Prostate gland (tissue), 2 donors: ENCODE measurements at regions not wholly inside any gene's neighbourhood (a gene's known extent, or its start where the extent isn't known, plus 50 kb on each side); places are given as distances from the start of the nearest gene placed in this dataset.

Experiments
- DNase-seq: peaks from one replicate; pipeline ENCODE4 v3.0.0-alpha.2; 2019; ENCODE audit warnings: low spot score
- H3K27ac ChIP-seq, 2 donors: fragments of 200-600 bp; sonication (generic); 2 replicates each; pipeline ENCODE4 v1.5.1; 2017 to 2019
- H3K27me3 ChIP-seq: fragments of 200-600 bp; sonication (generic); replicated peaks from 2 replicates; pipeline ENCODE4 v1.5.1; 2019; ENCODE audit not compliant: insufficient read depth
- H3K36me3 ChIP-seq, 2 donors: fragments of 200-600 bp; sonication (generic); 1 replicate in 1 of 2; 2 replicates in 1 of 2; pipeline versions ENCODE4 v1.5.1 to v1.8.1; 2017 to 2019
- H3K4me1 ChIP-seq: fragments of 200-600 bp; sonication (generic); replicated peaks from 2 replicates; pipeline ENCODE4 v1.5.1; 2019
- H3K4me3 ChIP-seq, 2 donors: fragments of 200-600 bp; sonication (generic); 2 replicates each; pipeline ENCODE4 v1.5.1; 2017 to 2019
- H3K9me3 ChIP-seq: fragments of 200-600 bp; sonication (generic); 2 replicates; pipeline ENCODE4 v1.5.1; 2017
- CTCF ChIP-seq, 4 experiments: fragments of 200-600 bp in 2 of 4; fragments of 450-650 bp in 2 of 4; sonication (generic) in 2 of 4; IDR thresholded peaks; 1 replicate in 3 of 4; 2 replicates in 1 of 4; pipeline ENCODE4 v1.5.1; 2016 to 2019; ENCODE audit warnings: antibody characterized with exemption in 4 of 4, mild to moderate bottlenecking in 2 of 4, moderate library complexity in 2 of 4
- POLR2A ChIP-seq: fragments of 450-650 bp; IDR thresholded peaks from one replicate; pipeline ENCODE4 v1.6.1; 2016; ENCODE audit warnings: antibody characterized with exemption, mild to moderate bottlenecking
- POLR2AphosphoS5 ChIP-seq: sonication (generic); formaldehyde crosslinking; IDR thresholded peaks from one replicate; pipeline ENCODE4 v1.6.1; 2017; ENCODE audit warnings: antibody characterized with exemption
- WGBS: methylation state at CpG from one replicate; pipeline ENCODE4 v1.1.5; 2018; 5-methylcytosine and 5-hydroxymethylcytosine counted together
- intact Hi-C: fragments of 100-400 bp; cut with DNase I; formaldehyde crosslinking; loops from one replicate; pipeline ENCODE4 v1.14.2; 2022

- TF ChIP-seq CTCF (IDR thresholded peaks at IDR 0.05) (no peak), POLR2A (no peak), POLR2AphosphoS5 (no peak)
- no peaks in the 10 kb centered on the region for H3K9me3 ChIP-seq
- no peaks in the 10 kb centered on the region for H3K4me1 ChIP-seq
- no peak overlapping the region for H3K27ac ChIP-seq
- no peak overlapping the region for H3K4me3 ChIP-seq
- intact Hi-C loops = no loop called here
- 61% methylated on average over 5 of the region's 5 CpGs for WGBS
- H3K36me3 ChIP-seq = no peaks in the 10 kb centered on the region
- DNase-seq = no peak
- H3K27me3 ChIP-seq = no peaks in the 10 kb centered on the region
Observed at GRCh38 chr15:62412686-62413085, 247.6 kb upstream of the C2CD4B start.

- no peaks in the 10 kb centered on the region for H3K4me1 ChIP-seq
- H3K9me3 ChIP-seq = no peaks in the 10 kb centered on the region
- no peak overlapping the region for H3K4me3 ChIP-seq
- intact Hi-C loops = no loop called here
- H3K27ac ChIP-seq = no peak overlapping the region
- 63% methylated on average over 5 of the region's 5 CpGs for WGBS
- no peak for TF ChIP-seq POLR2A
- H3K36me3 ChIP-seq = no peaks in the 10 kb centered on the region
- H3K27me3 ChIP-seq = no peaks in the 10 kb centered on the region
- DNase-seq = no peak
Observed at GRCh38 chr15:62413153-62413552, 248.1 kb upstream of the C2CD4B start.

- DNase-seq = no peak
- Histone ChIP-seq H3K36me3 (no peaks in the 10 kb centered on the region), H3K27ac (no peak overlapping the region), H3K4me3 (no peak overlapping the region), H3K9me3 (no peaks in the 10 kb centered on the region), H3K27me3 (no peaks in the 10 kb centered on the region), H3K4me1 (no peaks in the 10 kb centered on the region)
- TF ChIP-seq CTCF (IDR thresholded peaks at IDR 0.05) (no peak), POLR2A (no peak)
- intact Hi-C loops = no loop called here
Observed at GRCh38 chr15:62413786-62414185, 248.7 kb upstream of the C2CD4B start.

GRCh38 chr15:62415498-62415897, 250.4 kb upstream of the C2CD4B start:
- Histone ChIP-seq H3K27me3 (no peaks in the 10 kb centered on the region), H3K4me3 (no peak overlapping the region), H3K36me3 (no peaks in the 10 kb centered on the region), H3K9me3 (no peaks in the 10 kb centered on the region), H3K4me1 (no peaks in the 10 kb centered on the region), H3K27ac (no peak overlapping the region)
- no peak for DNase-seq
- intact Hi-C loops = no loop called here
- no peak for TF ChIP-seq POLR2AphosphoS5
- TF ChIP-seq POLR2A = no peak
- no peak for TF ChIP-seq CTCF (IDR thresholded peaks at IDR 0.05)
- 77% methylated on average over 7 of the region's 7 CpGs for WGBS

GRCh38 chr15:62416526-62416925, 251.4 kb upstream of the C2CD4B start:
- intact Hi-C loops = no loop called here
- no peaks in the 10 kb centered on the region for H3K9me3 ChIP-seq
- no peaks in the 10 kb centered on the region for H3K27me3 ChIP-seq
- no peak overlapping the region for H3K4me3 ChIP-seq
- H3K4me1 ChIP-seq = no peaks in the 10 kb centered on the region
- H3K36me3 ChIP-seq = no peaks in the 10 kb centered on the region
- TF ChIP-seq CTCF (IDR thresholded peaks at IDR 0.05) (no peak), POLR2AphosphoS5 (no peak), POLR2A (no peak)
- no peak overlapping the region for H3K27ac ChIP-seq
- 88% methylated on average over 3 of the region's 3 CpGs for WGBS
- DNase-seq = no peak
